ENCODE measurements at regions not wholly inside any gene's neighbourhood (a gene's known extent, or its start where the extent isn't known, plus 50 kb on each side); places are given as distances from the start of the nearest gene placed in this dataset.

GRCh38 chr4:133713340-133713739 lies 488.2 kb downstream of the PABPC4L start:
- no peak for TF ChIP-seq CTCF (IDR thresholded peaks at IDR 0.05)
- TF ChIP-seq POLR2AphosphoS5 (IDR thresholded peaks at IDR 0.05), result no peak

Measured in breast epithelium (tissue), 3 donors.